ENCODE measurements at regions not wholly inside any gene's neighbourhood (a gene's known extent, or its start where the extent isn't known, plus 50 kb on each side); places are given as distances from the start of the nearest gene placed in this dataset.

DNA sequence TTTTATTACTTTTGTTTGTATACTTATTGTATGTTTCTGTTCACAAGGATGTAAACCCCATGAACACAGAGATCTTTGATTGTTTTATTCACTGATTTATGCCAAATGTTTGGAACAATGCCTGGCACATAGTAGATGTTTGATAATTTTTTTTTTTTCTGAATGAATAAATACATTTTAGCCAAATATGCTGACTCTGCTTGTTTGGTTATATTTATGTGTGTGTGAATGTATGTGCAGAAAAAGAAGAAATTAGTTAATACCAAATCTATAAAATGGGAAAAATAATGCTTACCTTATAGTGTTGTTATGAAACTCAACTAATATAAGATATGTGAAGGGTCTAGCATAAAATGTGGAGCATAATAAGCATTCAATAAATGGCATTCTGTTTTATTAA is 203.9 kb downstream of the MDFIC start:
- Histone ChIP-seq H3K27ac (no peak overlapping the region), H3K27me3 (no peaks in the 10 kb centered on the region), H3K4me1 (no peaks in the 10 kb centered on the region), H3K9me3 (no peaks in the 10 kb centered on the region), H3K36me3 (no peaks in the 10 kb centered on the region), H3K4me3 (replicated peaks in 1 of 3) (no peak overlapping the region)
- intact Hi-C loops (cut with DNase I) = no loop called here
- TF ChIP-seq POLR2A (IDR thresholded peaks at IDR 0.05) = no peak
- TF ChIP-seq, protein P1, sequence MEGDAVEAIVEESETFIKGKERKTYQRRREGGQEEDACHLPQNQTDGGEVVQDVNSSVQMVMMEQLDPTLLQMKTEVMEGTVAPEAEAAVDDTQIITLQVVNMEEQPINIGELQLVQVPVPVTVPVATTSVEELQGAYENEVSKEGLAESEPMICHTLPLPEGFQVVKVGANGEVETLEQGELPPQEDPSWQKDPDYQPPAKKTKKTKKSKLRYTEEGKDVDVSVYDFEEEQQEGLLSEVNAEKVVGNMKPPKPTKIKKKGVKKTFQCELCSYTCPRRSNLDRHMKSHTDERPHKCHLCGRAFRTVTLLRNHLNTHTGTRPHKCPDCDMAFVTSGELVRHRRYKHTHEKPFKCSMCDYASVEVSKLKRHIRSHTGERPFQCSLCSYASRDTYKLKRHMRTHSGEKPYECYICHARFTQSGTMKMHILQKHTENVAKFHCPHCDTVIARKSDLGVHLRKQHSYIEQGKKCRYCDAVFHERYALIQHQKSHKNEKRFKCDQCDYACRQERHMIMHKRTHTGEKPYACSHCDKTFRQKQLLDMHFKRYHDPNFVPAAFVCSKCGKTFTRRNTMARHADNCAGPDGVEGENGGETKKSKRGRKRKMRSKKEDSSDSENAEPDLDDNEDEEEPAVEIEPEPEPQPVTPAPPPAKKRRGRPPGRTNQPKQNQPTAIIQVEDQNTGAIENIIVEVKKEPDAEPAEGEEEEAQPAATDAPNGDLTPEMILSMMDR (IDR thresholded peaks at IDR 0.05) = no peak
- no peak for DNase-seq

DNA sequence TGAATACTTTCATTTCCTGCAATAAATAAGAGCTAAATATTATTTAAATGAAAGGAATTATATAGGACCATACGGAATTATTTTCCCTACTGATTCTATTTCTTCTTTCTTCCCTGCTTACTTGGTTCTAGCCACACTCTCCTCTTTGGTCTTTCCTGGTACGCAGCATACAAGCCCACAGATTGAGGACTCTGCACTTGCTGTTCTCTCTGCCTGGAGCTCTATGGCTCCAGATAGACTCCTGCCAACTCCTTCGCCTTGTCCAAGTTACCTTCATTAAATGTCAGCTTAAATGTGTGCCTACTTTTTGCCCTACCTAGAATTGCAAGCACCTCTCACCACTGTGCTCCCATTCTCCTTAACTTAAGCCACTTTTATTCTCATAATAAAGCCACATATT is 203.4 kb downstream of the MDFIC start:
- DNase-seq = no peak
- Histone ChIP-seq H3K36me3 (no peaks in the 10 kb centered on the region), H3K4me3 (replicated peaks in 1 of 3) (no peak overlapping the region), H3K9me3 (no peaks in the 10 kb centered on the region), H3K27ac (no peak overlapping the region), H3K27me3 (no peaks in the 10 kb centered on the region), H3K4me1 (no peaks in the 10 kb centered on the region)
- whole genome bisulfite sequencing, 2 donors = 98 to 99% methylated on average over 3 of the region's 3 CpGs
- no peak for TF ChIP-seq POLR2A (IDR thresholded peaks at IDR 0.05)
- TF ChIP-seq, protein P1 (IDR thresholded peaks at IDR 0.05) = no peak
- intact Hi-C loops (cut with DNase I) = no loop called here

DNA sequence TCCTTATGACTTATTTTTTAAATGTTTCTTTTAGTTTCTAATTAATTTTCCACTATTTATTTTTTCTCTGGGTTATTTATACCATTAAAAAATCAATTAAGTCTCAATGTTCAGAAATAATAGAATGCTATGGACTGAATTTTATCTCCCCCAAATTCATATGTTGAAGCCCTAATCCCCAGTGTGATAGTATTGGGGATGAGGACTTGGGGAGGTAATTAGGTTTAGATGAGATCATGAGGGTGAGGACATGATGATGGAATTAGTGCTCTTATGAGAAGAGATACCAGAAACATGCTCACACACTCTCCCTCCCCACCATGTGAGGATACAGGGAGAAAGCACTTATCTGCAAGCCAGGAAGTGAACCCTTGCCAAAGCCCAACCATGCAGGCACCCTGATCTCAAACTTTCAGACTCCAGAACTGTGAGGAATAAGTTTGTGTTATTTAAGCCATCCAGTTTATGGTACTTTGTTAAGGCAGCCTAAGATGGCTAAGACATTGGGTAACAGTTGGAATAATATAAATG is 202.6 kb downstream of the MDFIC start:
- Histone ChIP-seq H3K27ac (no peak overlapping the region), H3K4me3 (replicated peaks in 1 of 3) (no peak overlapping the region), H3K4me1 (no peaks in the 10 kb centered on the region), H3K27me3 (no peaks in the 10 kb centered on the region), H3K36me3 (no peaks in the 10 kb centered on the region), H3K9me3 (no peaks in the 10 kb centered on the region)
- TF ChIP-seq, protein P1 (IDR thresholded peaks at IDR 0.05) = no peak
- TF ChIP-seq POLR2A (IDR thresholded peaks at IDR 0.05) = no peak
- intact Hi-C loops (cut with DNase I) = no loop called here
- DNase-seq = peak; percentile 19 to 32

DNA sequence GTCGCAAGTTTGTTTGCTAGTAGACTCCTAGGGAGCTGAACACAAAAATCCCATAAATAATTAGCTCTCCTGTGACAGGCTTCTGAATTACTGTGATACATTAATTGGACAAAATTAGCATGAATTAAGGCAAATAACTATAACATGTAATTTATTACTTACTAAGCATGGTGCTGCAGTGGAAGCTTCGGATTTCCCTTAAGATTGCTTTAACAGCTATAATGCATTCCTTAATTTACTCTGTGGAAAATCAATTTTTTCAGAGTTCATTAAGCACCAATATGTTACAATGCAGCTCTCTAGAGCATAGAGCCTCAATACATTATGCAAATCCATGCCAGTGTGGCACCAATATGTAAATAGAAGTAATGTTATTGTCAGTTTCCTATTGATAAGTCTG is 201.5 kb downstream of the MDFIC start:
- H3K27ac ChIP-seq = no peak overlapping the region
- intact Hi-C loops (cut with DNase I) = no loop called here
- 93 to 98% methylated on average over 2 of the region's 2 CpGs for WGBS, 2 donors
- TF ChIP-seq, protein P1 (IDR thresholded peaks at IDR 0.05) = no peak
- no peak for TF ChIP-seq POLR2A (IDR thresholded peaks at IDR 0.05)
- no peak for DNase-seq
- no peaks in the 10 kb centered on the region for H3K36me3 ChIP-seq
- H3K27me3 ChIP-seq = no peaks in the 10 kb centered on the region
- H3K4me3 ChIP-seq (replicated peaks in 1 of 3) = no peak overlapping the region
- H3K4me1 ChIP-seq = no peaks in the 10 kb centered on the region
- no peaks in the 10 kb centered on the region for H3K9me3 ChIP-seq

DNA sequence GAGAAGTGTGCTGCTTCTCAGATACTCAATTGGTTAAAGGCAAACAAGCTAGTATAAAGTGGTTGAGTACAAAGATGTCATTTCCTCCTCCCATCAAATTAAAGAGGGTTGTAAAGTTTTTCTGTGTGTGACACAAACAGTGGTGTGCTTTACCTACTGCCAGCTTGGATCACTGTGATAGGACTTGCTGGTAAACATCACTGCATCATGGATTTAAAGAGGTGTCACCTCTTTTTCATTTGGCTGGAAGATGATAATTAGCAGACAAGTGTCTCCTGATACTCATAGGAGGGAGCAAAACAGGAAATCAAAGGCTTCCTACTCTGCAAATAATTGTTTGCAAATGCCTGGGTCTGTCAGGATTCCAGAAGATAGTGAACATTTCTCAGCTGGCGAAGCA is 200.5 kb downstream of the MDFIC start:
- Histone ChIP-seq H3K4me1 (no peaks in the 10 kb centered on the region), H3K9me3 (no peaks in the 10 kb centered on the region), H3K36me3 (no peaks in the 10 kb centered on the region), H3K27ac (no peak overlapping the region), H3K27me3 (no peaks in the 10 kb centered on the region), H3K4me3 (replicated peaks in 1 of 3) (no peak overlapping the region)
- intact Hi-C loops (cut with DNase I) = no loop called here
- no peak for DNase-seq
- TF ChIP-seq, protein P1 (IDR thresholded peaks at IDR 0.05) = no peak
- no peak for TF ChIP-seq POLR2A (IDR thresholded peaks at IDR 0.05)
- WGBS, 2 donors = 96 to 97% methylated on average over 1 of the region's 1 CpG
